ENCODE measurements at regions not wholly inside any gene's neighbourhood (a gene's known extent, or its start where the extent isn't known, plus 50 kb on each side); places are given as distances from the start of the nearest gene placed in this dataset.

DNA sequence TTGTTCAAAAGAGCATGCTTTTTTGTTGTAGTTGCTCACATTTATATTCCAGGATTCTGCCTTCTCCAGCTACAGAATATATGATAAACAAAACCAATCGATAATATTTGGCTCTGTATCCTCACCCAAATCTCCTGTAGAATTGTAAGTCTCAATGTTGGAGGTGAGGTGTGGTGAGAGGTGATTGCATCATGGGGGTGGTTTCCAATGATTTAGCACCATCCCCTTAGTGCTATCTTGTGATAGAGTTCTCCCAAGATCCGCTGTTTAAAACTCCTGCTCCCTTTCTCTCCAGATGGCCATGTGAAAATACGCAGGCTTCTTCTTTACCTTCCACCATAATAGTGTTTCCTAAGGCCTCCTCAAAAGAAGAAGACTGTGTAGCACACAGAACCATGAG lies 98.7 kb upstream of the SCN7A start:
- Mint-ChIP-seq H3K9me3 (peaks cover 10% of the 10 kb centered on the region), H3K4me3 (no peak overlapping the region), H3K36me3 (no peaks in the 10 kb centered on the region), H3K27ac (no peak overlapping the region), H3K4me1 (no peaks in the 10 kb centered on the region), H3K27me3 (no peaks in the 10 kb centered on the region)
- DNase-seq, result no peak
- CTCF ChIA-PET, result no interaction called here

DNA sequence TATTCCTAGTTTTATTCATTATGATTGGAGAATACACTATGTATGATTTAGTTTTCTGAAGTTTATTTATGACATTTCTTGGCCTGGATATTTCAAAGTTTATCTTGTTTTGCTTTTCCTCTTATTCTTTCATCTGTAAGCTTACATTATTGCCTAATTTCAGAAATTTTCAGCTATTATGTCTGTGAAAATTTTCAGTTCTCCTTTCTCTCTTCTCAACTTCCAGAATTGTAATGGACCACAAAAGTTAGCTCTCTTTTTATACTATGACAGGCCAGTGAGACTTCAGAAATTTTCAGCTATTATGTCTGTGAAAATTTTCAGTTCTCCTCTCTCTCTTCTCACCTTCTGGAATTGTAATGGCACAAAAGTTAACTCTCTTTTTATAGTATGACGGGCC lies 97.2 kb upstream of the SCN7A start:
- no peaks in the 10 kb centered on the region for H3K36me3 Mint-ChIP-seq
- CTCF ChIA-PET, result no interaction called here
- H3K9me3 Mint-ChIP-seq, result peaks cover 3% of the 10 kb centered on the region
- no peak overlapping the region for H3K27ac Mint-ChIP-seq
- no peak for DNase-seq
- no peaks in the 10 kb centered on the region for H3K27me3 Mint-ChIP-seq
- no peak overlapping the region for H3K4me3 Mint-ChIP-seq
- no peaks in the 10 kb centered on the region for H3K4me1 Mint-ChIP-seq

DNA sequence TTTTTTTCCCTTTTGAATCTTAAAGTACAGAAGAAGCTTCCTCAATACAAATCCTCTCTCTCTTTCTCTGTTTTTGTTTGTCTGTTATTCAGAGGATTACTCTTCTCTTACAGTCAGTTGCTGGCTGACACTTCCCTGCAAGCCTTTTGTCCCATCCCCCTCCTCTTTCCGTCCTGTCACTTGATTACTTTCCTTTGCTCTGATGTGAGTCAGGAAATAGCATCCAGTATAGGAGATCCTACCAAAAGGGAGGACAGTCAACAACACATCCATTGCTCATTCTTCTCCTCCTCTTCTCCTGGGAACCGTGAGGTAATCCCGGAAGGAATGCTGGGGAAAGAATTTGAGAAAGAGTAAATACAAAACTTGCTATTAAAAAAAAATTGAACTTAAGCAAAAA lies 79.3 kb upstream of the SCN7A start:
- no peak overlapping the region for H3K4me3 Mint-ChIP-seq
- DNase-seq, result no peak
- no peaks in the 10 kb centered on the region for H3K4me1 Mint-ChIP-seq
- CTCF ChIA-PET, result no interaction called here
- no peak overlapping the region for H3K27ac Mint-ChIP-seq
- H3K36me3 Mint-ChIP-seq, result no peaks in the 10 kb centered on the region
- peaks cover 1% of the 10 kb centered on the region for H3K9me3 Mint-ChIP-seq
- H3K27me3 Mint-ChIP-seq, result no peaks in the 10 kb centered on the region

DNA sequence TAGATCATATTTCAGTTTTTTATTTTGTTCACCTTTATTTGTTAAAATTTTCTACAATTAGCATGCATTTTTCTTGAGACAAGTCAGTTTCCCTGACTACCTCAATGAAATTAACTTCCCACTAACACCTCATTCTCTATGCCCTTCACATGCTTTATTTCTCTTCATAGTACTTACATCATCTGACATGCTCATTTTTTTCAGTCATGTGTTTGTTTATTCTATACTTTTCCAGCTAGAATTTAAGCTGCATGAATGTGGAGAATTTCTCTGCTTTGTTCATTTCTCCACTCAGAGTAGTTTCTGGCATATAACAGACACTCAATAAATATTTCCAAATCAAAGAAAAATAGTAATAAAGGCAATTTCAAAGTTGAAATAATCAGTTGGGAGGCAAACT lies 78.9 kb upstream of the SCN7A start:
- CTCF ChIA-PET, result no interaction called here
- H3K4me1 Mint-ChIP-seq, result no peaks in the 10 kb centered on the region
- H3K36me3 Mint-ChIP-seq, result no peaks in the 10 kb centered on the region
- no peak overlapping the region for H3K27ac Mint-ChIP-seq
- H3K9me3 Mint-ChIP-seq, result no peaks in the 10 kb centered on the region
- no peaks in the 10 kb centered on the region for H3K27me3 Mint-ChIP-seq
- H3K4me3 Mint-ChIP-seq, result no peak overlapping the region
- DNase-seq, result no peak

DNA sequence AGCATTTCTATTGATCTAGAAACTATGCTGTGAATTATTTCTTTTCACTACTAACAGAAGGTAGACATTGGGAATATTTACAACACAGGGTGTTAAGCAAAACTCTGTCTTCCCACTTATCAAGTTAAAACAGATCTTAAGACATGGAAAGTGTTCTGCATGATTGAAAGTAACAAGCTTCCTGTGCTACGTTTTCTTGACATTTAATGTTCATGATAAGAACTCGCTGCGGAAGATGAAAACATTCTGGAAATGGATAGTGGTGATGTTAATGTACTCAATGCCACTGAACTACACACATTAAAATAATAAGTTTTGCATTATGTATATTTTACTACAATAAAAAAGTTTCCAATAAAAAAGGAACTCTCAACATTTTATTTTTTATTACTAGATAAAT lies 74.4 kb upstream of the SCN7A start:
- H3K27ac Mint-ChIP-seq, result no peak overlapping the region
- CTCF ChIA-PET, result no interaction called here
- H3K4me3 Mint-ChIP-seq, result no peak overlapping the region
- H3K36me3 Mint-ChIP-seq, result no peaks in the 10 kb centered on the region
- H3K9me3 Mint-ChIP-seq, result no peaks in the 10 kb centered on the region
- no peaks in the 10 kb centered on the region for H3K27me3 Mint-ChIP-seq
- no peaks in the 10 kb centered on the region for H3K4me1 Mint-ChIP-seq
- DNase-seq, result no peak

DNA sequence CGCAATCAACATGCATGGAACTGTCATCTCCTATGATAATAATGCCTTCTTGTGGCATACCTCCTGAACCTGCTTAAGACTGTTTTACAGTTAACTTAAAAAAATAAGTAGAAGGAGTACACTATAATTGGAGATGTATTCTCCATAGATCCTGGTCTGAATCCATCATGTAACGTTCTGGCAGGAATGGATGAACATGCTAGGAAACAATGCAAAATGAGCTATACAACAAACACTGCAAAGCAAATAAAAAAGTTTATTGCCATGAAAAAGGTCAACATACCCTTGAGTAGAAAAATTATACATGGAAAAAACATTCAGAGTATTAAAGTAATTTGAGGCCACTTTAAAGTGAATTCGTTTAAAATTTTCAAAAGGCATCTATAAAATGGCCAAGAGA lies 71.5 kb upstream of the SCN7A start:
- H3K27me3 Mint-ChIP-seq, result no peaks in the 10 kb centered on the region
- H3K9me3 Mint-ChIP-seq, result no peaks in the 10 kb centered on the region
- H3K4me1 Mint-ChIP-seq, result no peaks in the 10 kb centered on the region
- CTCF ChIA-PET, result no interaction called here
- H3K36me3 Mint-ChIP-seq, result no peaks in the 10 kb centered on the region
- no peak overlapping the region for H3K4me3 Mint-ChIP-seq
- no peak overlapping the region for H3K27ac Mint-ChIP-seq
- DNase-seq, result no peak

DNA sequence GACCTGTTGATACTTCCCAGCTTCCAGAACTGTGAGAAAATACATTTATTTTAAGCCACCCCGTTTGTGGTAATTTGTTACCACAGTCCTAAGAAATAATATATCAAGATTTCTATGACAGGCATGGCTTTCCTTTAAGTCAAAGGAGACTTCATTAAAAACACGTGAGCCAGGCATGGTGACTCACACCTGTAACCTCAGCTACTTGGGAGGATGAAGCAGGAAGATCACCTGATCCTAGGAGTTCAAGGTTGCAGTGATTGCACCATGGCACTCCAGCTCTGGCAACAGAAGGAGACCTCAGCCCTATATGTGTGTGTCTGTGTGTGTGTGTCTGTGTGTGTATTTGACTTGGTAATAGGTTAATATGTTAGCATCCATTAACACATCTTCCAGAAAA lies 69.8 kb upstream of the SCN7A start:
- Mint-ChIP-seq H3K27ac (no peak overlapping the region), H3K36me3 (no peaks in the 10 kb centered on the region), H3K27me3 (no peaks in the 10 kb centered on the region), H3K4me3 (no peak overlapping the region), H3K4me1 (no peaks in the 10 kb centered on the region), H3K9me3 (no peaks in the 10 kb centered on the region)
- CTCF ChIA-PET, result no interaction called here
- no peak for DNase-seq

DNA sequence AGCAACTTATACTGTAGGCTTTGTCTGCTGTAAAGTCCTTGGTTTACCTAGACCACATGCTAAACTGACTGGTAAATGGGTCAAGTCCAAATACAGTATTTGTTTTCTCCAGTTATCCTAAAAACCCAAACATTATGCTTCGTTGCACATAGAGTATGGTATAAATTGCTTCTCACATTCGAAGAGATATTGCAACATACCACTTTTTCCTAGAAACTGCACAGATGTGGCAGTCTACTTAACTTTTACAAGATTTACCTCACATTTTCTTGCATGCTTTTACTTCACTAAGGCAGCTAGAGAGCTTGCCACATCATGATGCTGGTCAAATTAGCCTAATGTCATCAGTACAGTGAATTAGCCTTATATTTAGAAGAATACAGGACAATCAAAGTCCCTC lies 66.0 kb upstream of the SCN7A start:
- Mint-ChIP-seq H3K9me3 (no peaks in the 10 kb centered on the region), H3K4me3 (no peak overlapping the region), H3K27me3 (no peaks in the 10 kb centered on the region), H3K4me1 (no peaks in the 10 kb centered on the region), H3K36me3 (no peaks in the 10 kb centered on the region), H3K27ac (no peak overlapping the region)
- CTCF ChIA-PET, result no interaction called here
- DNase-seq, result no peak

DNA sequence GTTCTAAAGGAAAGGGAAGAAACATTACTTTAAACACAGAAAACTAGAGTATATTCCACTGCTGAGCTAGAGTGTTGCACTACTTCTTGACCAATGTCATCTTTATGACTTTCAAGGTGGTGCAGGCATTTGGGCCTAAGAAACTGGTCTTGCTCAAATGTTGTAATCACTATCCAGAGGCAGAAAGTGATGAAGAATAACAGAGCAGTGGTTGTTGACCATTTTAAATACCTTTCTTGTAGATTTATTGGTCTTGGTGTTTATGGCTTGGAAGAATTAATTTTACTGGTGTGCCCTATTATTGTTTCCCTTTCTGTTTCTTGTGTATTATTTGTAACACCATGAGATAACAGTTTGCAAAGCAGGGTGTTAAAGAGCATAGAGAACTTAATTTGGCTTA lies 56.9 kb upstream of the SCN7A start:
- no peaks in the 10 kb centered on the region for H3K4me1 Mint-ChIP-seq
- H3K4me3 Mint-ChIP-seq, result no peak overlapping the region
- H3K27me3 Mint-ChIP-seq, result no peaks in the 10 kb centered on the region
- H3K36me3 Mint-ChIP-seq, result no peaks in the 10 kb centered on the region
- H3K27ac Mint-ChIP-seq, result no peak overlapping the region
- H3K9me3 Mint-ChIP-seq, result no peaks in the 10 kb centered on the region
- no peak for DNase-seq
- CTCF ChIA-PET, result no interaction called here

DNA sequence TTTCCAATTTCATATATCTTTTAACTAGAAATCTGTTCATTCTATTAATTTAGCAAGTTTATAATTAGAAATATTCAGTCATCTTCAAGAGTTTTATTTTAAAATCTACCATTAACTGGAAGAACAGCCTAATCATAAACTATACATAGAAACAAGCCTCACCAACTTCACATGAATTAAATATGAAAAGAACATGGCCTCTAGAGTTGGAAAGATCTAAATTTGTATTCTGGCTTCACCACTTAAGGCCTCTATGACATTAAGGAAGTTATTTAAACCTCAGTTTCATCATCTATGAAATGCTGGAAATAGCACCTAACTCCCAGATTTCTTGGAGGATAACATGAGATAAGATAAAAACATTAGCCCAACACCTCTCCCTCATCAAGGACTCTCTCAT lies 51.4 kb upstream of the SCN7A start:
- CTCF ChIA-PET, result no interaction called here
- Mint-ChIP-seq H3K4me3 (no peak overlapping the region), H3K27me3 (no peaks in the 10 kb centered on the region), H3K9me3 (no peaks in the 10 kb centered on the region), H3K27ac (no peak overlapping the region), H3K4me1 (no peaks in the 10 kb centered on the region), H3K36me3 (no peaks in the 10 kb centered on the region)
- no peak for DNase-seq

Data from activated naive CD4-positive, alpha-beta T cell treated with anti-CD3 and anti-CD28 coated beads, Interleukin-2, amount 10 ng/mL, durations not matched to agents 7 days and 5 days (primary cell).